Fibroblast of skin of left quadriceps (primary cell): ENCODE measurements at regions not wholly inside any gene's neighbourhood (a gene's known extent, or its start where the extent isn't known, plus 50 kb on each side); places are given as distances from the start of the nearest gene placed in this dataset.
"Not testable (repeated sequence)": the region's sequence is repeated elsewhere in the genome, so short reads cannot be mapped to it uniquely, and the experiment has no call there.

Experiments
- DNase-seq, 2 experiments: peaks; one replicate each; pipeline ENCODE4 v3.0.0-alpha.2; 2013; ENCODE audit warnings: low read depth in 2 of 2

DNA sequence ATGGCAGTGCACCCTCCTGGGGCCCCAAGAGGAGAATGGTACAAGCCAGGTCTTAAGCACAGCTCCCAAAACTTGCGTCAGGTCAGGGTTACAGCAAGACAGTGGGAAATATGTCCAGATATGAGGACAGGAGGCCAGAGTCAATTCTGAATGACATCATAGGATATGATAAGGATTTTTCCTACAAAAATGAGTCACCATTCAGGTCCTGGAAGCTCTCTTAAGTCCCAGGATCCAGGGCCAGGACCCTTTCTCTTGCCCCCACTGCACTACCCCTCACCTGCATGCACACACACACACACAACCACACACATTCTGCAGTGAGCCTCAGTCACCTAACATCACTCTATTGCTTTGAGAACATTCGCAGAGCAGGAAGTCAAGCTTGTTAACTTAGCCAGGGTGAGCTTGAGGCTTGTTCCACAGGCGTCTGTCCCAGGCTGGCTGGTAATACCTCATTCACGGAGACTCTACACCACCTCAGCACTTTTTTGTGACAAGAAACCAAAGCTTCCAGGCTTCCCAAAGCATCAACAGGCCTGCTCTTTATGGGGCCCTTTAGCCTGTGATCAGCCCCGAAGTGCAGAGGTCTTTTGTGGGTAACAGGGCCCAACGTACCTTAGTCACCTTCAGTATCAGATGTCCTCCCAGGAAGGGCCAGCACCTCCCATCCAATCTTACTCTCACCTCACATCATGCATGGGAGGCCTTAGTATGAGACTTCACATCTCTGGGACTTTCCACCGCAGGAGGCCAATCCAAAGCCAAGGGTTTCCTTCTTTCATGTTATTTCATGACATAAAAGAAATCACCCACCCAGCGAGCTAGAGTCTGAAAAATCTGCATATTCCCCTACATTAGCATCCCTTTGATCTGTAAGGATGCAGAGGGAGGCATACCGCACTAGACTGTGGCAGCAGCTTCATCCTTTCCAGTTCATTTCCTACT is 74.0 kb upstream of the LIPC start:
- DNase-seq: no peak

DNA sequence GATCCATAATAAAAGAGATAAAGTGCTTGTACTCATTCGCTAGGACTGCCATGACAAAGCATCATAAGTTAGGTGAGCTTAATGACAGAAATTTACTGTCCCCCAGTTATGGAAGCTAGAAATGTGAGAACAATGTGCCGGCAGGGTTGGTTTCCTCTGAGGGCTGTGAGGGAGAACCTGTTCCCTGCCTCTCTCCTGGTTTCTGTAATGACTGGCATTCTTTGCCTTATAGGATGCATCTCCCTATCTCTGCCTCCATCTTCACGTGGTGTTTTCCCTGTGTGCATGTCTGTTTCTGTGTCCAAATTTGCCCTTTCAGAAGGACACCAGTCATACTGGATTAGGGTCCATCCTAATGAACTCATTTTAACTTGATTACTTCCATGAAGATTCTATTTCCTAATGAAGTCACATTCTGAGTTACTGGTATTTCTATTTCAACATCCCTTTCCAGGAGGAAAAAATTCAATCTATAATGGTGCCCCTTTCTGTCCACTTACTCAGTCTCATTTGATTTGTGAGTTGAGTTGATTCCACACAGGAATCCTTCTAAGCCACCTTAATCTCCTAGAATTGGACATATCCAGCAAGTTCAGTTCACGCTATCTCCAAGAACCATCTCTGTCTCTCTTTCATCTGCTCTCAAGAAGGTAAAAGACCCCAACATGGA is 71.2 kb upstream of the LIPC start:
- no peak for DNase-seq

DNA sequence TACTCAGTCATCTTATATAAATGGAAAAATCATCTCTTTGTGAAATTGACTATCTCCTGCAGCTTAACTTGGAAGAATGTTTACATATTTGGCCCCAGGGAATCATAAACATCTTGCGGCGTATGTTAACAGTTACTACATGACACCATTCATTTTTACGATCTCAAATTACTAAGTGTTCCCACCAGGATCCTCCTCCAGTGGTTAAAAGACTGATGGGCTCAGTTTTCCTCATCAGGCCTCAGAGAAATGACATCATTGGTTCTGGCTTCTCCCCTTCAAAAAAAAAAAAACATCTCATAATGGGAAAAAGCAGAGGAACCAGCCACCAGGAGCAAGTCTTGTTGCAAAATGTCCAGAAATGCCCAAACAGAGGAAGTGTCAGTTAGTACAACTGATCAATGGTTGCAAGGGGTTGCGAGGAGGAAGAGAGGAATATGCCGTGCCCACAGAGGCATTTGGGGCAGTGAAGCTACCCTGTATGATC is 70.5 kb upstream of the LIPC start:
- peak; percentile 98 for DNase-seq

DNA sequence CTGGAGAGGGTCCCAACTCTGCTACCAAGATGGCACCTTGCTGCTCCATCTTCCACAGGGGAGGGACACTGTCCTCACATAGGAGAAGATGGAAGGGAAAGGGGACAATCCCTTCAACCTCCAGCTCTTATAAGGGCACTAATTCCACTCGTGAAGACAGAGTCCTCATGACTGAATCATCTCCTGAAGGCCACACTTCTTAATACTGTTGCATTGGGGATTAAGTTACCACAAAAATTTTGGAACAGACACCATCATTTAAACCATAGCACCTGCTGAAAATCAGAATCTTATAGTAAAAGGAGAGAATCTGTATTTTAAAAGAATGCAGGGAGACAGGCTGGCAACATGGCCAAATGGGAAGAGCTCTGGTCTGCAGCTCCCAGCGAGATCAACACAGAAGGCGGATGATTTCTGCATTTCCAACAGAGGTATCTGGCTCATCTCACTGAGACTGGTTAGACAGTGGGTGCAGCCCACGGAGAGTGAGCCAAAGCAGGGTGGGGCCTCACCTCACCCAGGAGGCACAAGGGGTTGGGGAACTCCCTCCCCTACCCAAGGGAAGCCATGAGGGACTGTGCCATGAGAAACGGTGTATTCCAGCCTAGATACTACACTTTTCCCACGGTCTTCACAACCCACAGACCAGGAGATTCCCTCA is 69.4 kb upstream of the LIPC start:
- no peak for DNase-seq

DNA sequence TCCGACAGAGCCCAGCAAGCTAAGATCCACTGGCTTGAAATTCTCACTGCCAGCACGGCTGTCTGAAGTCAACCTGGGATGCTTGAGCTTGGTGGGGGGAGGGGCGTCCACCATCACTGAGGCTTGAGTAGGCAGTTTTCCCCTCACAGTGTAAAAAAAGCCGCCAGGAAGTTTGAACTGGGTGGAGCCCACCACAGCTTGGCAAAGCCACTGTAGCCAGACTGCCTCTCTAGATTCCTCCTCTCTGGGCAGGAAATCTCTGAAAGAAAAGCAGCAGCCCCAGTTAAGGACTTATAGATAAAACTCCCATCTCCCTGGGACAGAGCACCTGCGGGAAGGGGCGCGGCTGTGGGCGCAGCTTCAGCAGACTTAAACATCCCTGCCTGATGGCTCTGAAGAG is 68.7 kb upstream of the LIPC start:
- not testable (repeated sequence) for DNase-seq

DNA sequence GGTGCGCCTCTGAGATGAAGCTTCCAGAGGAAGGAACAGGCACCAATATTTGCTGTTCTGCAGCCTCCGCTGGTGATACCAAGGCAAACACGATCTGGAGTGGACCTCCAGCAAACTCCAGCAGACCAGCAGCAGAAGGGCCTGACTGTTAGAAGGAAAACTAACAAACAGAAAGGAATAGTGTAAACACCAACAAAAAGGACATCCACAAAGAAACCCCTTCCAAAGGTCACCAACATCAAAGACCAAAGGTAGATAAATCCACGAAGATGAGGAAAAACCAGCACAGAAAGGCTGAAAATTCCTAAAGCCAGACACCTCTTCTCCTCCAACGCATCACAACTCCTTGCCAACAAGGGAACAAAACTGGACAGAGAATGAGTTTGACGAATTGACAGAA is 68.1 kb upstream of the LIPC start:
- DNase-seq: not testable (repeated sequence)

DNA sequence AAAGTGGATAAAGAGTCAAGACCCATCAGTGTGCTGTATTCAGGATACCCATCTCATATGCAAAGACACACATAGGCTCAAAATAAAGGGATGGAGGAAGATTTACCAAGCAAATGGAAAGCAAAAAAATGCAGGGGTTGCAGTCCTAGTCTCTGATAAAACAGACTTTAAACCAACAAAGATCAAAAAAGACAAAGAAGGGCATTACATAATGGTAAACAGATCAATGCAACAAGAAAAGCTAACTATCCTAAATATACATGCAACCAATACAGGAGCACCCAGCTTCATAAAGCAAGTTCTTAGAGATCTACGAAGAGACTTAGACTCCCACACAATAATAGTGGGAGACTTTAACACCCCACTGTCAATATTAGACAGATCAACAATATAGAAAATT is 66.7 kb upstream of the LIPC start:
- DNase-seq: not testable (repeated sequence)

DNA sequence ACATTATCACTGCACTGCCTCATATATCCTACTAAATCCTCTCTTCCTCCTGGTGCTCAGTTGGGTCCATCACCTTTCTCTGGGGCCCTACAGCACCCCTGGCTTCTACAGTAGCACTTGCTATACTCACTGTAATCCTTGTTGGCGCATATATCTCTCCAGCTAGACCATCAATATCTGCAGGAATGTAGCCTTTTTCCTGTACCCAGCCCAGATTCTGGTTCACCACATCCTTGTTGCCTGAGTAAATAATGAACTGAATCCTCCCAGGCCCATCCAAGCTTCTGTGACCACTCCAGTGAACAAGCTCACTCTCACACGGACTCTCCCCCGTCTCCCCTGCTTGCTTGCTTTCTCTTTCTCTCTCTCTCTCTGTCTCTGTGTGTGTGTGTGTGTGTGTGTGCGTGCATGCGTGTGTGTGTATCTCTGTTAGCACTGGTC is 62.5 kb upstream of the LIPC start:
- no peak for DNase-seq

DNA sequence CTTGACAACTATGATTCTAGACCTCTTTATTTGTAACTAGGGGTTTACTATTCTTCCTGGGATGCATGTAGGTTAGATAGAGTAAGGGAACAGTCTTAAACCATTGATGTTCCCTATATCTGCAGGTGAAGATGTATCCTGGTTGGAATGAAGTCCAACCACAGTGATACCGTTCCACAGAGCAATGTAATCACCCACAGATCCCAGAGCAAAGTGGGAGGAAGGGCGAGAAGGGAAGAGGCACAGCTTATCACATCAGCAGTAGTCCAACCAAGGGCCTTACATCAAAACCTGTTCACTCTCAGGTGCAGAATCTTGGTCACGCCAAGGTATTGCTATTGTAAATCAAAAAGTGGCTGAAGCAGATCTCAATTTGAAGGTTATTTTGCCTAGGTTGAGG is 61.8 kb upstream of the LIPC start:
- no peak for DNase-seq

DNA sequence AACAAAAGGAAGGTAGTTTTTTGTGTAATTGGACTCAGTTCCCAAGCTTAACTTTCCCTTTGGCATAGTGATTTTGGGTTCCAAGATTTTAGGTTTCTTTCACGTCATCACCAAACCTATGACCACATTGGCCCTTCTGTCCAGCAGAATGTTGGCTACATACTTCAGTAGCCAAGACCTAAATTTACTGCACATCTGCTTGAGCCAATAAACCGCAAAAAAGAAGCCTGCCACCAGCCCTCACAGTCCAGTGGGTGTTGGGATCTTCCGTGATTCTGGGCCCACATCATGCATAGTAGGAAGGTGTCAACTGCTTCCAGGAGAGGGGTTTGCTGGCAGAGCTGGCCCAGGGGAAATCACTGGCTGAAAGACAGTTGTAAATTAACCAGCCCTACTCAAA is 57.6 kb upstream of the LIPC start:
- DNase-seq: no peak

DNA sequence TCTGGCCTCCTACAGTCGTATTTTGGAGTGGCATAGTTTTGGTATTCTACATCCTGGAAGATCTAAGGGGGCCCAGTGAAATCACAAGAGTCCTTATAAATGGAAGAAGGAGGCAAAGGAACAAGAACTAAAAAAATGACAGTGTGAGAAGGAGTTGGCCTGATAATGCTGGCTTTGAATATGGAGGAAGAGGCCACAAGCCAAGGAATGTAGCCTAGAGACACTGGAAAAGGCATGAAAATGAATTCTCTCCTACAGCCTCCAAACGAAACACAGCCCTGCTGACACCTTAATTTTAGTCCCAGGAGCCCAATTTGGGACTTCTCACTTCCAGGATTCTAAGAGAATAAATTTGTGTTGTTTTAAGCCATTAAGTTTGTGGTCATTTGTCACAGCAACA is 54.6 kb upstream of the LIPC start:
- no peak for DNase-seq

DNA sequence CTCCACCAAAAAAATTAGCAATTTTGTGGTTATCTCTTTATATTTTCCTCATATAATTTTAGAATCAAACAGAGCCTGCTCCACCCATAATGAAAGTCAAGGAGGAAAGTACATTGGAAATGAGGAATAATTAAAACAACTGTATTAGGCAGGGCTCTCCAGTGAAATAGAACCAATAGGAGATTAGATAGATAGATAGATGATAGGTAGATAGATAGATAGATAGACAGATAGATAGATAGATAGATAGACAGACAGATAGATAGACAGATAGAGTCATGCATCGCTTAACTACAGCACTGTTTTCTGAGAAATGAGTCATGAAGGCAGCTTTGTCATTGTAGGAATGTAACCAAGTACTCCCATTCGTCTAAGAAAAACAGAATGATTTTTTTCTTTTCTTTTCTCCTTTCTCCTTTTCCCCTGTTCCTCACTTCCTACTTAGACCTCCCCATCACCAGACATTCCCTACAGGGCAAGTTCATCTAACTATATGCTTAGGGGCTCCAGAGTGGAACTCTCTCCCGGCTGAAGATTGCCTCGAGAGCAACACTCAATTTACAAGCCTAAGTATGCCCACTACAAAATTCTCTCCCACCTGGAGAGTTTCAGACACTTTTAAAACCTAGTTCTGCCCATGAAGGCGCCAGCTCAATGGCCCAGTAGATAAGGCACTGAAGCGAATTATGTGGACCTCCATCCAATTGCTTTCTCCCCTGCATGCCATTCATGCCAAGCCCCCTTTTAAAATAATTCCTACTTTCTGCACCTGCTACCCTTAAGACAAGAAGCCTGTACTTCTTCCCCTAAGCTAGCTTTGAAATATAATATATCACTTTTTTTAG is 53.3 kb upstream of the LIPC start:
- DNase-seq: no peak

DNA sequence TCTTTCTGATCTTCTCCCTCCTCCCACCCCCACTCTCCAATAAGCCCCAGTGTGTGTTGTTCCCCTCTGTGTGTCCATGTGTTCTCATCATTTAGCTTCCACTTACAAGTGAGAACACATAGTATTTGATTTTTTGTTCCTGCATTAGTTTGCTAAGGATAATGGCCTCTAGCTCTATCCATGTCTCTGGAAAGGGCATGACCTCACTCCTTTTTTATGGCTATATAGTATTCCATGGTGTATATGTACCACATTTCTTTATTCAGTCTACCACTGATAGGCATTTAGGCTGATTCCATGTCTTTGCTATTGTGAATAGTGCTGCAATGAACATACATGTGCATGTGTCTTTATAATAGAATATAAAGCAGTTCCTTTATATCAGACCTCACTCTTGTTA is 52.3 kb upstream of the LIPC start:
- DNase-seq: not testable (repeated sequence)

DNA sequence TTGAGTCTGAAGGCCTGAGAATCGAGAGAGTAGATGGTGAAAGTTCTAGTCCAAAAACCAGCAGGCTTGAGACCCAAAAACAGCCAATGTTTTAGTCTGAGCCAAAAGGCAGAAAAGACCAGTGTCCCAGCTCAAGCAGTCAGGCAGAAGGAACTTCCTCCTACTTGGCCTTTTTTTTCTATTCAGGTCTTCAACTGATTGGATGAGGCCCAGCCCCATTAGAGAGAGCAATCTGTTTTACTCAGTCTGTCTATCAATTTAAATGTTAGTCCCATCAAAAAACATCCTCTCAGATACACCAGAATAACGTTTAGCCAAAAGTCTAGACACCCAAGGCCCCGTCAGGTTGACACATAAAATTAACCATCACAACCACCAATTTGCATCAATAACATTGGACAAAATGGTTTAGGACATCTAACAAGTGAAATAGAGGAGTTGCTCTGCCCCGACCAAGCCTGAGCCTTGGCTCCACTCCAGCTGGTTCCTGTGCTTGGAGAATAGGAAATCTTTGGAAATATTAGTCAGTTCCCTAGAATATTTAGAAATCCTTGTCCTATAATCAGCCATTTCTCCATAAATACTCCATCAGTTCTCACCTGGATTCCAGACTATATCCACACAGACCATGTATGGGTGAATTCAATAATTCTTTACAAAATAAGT is 51.4 kb upstream of the LIPC start:
- DNase-seq: no peak

DNA sequence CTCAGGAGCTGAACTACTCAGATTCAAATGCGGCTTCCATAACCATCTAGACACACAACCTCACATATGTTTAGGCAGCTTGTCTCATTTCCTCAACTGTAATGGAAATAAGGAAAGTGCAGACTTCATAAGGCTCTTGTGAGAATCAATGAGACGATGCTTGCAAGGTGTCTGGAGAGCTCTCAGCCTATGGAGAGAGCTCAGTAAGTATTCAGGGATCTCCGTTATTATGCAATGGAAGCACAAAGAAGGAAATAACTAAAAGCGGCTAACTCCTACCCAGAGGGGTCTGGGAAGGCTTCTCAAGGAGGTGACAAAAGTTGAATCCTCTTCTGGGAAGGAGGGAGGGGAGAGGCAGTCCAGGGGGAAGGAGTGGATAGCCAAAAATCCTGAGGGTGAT is 50.1 kb upstream of the LIPC start:
- no peak for DNase-seq
